Renal cortical epithelial cell (primary cell): ENCODE measurements at regions not wholly inside any gene's neighbourhood (a gene's known extent, or its start where the extent isn't known, plus 50 kb on each side); places are given as distances from the start of the nearest gene placed in this dataset.
"Not testable (repeated sequence)": the region's sequence is repeated elsewhere in the genome, so short reads cannot be mapped to it uniquely, and the experiment has no call there.

Experiments used
- DNase-seq: peaks from one replicate; pipeline ENCODE4 v3.0.0-alpha.2; 2011; ENCODE audit warnings: low read depth

GRCh38 chr4:156545003-156545785 is 426.4 kb downstream of the PDGFC start:
- DNase-seq, result peak; percentile 16

GRCh38 chr4:156539376-156539775 is 432.2 kb downstream of the PDGFC start:
- DNase-seq, result no peak

DNA sequence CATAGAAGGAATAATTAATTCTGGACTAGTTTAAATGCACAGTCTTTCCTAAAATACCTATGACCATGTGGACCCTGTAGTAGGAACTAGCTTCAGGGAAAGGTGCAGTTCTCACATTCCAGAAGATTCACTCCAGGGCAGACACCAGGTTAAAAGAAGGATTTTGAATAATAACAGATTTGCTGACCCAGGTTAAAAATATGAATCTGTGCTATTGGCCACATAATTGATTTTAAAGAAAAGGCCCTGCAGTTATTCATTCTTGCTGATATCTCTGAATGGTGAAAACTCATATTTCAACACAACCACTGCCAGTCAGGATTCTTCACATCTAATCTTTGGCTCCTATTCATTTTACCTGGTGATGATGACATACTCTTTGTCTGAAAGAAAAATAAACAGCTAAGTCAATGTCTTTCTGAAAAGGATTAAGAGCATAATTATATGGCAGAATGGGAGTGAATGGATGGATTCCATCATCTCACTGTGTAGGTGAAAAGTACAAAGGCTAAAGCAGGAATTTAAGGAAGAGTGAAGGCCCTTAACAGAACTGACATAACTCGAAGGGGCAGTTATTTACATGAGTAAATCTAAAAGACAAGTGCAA is 432.8 kb downstream of the PDGFC start:
- DNase-seq, result no peak

- DNase-seq, result no peak
Measured at GRCh38 chr4:156538210-156538609, 433.4 kb downstream of the PDGFC start.

DNA sequence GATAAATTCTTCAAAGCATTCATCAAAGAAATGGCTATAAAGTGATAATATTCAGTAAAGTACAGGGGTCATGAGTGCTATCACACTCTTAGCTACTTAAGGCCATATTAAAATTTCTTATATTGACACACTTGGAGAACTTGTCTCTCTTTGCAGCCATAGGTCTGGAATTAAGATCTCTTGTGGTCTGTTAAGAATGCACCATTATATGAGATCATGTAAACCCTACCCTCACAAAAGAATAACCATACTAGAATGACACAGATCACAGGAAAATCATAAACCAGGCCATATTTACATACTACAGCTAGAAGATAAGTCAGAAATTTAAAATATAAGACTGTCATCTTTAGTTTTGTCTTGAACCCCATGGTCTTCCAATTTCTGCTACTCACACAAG is 434.3 kb downstream of the PDGFC start:
- no peak for DNase-seq

GRCh38 chr4:156536661-156537060 is 434.9 kb downstream of the PDGFC start:
- peak; percentile 31 for DNase-seq

DNA sequence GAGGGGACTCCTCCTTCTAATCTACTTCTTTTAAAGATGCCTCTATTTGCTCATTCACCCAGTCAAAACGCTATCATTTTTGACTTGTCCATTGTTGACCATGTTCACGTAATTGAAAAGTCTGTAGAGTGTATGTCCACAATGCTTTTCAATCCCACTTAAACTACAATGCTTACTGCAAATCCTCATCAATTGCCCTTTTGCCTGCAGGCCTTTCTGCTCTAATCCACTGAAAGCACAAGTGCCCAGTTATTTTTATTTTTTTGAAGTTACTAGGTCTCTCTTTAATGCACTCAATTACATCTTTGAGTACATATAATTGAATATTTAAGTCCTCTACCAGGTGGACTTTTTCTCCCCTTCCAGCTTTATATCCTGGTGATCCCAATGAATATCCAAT is 437.4 kb downstream of the PDGFC start:
- DNase-seq, result no peak

- no peak for DNase-seq
Measured at GRCh38 chr4:156528216-156528615, 443.4 kb downstream of the PDGFC start.

GRCh38 chr4:156527237-156527993 is 444.2 kb downstream of the PDGFC start:
- no peak for DNase-seq

GRCh38 chr4:156523991-156524390 is 447.6 kb downstream of the PDGFC start:
- DNase-seq, result no peak

DNA sequence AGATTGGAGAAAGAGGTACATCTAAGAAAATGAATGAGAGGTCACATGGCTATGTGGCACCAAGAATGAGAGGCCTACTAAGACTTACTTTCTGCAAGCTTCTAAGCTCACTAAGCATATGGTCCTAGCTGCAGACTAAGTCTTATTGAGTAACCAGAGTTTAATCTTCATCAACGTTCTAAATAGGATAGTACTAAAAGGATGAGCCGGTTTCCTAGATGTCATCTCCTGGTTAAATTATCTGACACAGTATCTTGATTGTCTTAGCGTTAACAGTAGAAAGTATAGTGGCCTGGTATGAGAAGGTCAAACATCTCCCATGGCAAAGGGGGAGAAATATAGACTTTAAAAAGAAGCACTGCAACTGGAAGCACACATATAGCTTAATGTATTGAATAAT is 448.1 kb downstream of the PDGFC start:
- no peak for DNase-seq

GRCh38 chr4:156521631-156522030 is 450.0 kb downstream of the PDGFC start:
- DNase-seq, result no peak

DNA sequence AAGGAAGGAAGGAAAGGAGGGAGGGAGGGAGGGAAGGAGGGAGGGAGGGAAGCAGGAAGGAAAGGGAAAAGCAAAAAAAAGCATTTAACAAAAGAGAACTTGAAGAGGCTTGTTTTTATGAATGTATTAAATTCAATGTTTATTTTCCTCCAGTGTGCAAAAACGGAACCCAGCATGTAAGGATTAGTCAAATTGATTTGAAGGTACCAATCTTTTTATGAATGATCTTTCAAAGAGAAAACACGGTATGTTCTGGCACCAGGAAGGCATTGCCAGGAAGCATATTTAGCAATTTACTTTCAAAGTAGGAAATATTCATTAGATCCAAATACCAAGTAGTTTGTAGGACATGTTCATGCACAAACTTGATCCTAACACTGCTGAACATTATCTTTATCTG is 453.6 kb downstream of the PDGFC start:
- no peak for DNase-seq

DNA sequence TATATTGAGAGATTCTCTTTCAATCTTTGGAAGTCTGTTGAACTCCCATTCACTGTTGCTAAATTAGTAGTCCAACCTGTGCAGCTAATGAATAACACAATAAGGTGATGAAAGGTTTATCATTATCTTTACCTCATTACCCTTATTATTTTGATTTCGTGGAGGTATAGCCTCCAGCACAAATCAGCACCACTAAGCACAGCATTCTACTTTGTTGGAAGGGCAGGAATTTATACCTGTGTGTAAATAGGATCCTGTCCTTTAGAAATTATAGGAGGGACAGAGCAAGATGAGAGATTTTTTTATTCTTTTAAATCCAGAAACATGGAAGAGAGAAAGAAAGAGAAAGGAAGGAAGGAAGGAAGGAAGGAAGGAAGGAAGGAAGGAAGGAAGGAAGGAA is 454.1 kb downstream of the PDGFC start:
- DNase-seq, result no peak

GRCh38 chr4:156516698-156517097 is 454.9 kb downstream of the PDGFC start:
- DNase-seq, result no peak

DNA sequence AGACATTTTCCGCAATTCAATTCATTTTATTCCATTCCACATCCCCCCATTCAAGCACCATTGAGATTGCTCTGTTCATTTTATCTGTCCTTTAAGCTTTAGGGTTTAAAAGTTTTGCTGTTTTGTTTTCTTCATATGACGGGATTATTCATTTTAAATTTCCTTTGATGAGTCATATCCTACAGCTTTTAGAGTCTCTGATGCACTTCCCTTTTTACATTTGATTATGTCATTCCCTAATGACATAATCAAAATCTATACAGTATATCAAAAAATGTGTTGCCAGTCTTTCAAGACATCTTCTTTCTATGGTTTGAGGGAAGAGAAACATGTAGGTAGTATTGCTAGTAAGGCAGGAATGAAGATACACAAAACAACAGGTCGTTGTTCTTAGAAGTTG is 456.3 kb downstream of the PDGFC start:
- no peak for DNase-seq

DNA sequence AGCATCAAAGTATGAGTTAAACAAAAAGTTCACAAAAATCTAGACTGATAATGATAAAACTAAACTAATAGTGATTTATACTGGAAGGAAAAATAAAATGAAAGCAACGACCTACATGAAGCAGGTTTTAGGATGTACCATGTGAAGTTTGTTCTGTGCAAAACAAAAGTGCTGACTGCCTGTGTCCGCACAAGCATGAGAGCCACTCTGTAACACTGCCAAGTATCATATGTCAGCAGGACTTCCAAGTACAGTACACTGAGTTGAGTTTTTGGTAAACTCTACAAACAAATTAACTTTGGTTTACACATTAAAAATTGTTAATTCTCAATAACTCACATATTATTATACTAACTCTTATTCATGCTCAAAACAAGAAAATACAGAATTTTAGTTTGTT is 459.0 kb downstream of the PDGFC start:
- peak; percentile 20 for DNase-seq

- DNase-seq, result not testable (repeated sequence)
Measured at GRCh38 chr4:156509921-156510320, 461.7 kb downstream of the PDGFC start.

- no peak for DNase-seq
Measured at GRCh38 chr4:156505341-156505955, 466.2 kb downstream of the PDGFC start.

GRCh38 chr4:156503119-156503518 is 468.5 kb downstream of the PDGFC start:
- DNase-seq, result no peak

- DNase-seq, result no peak
Measured at GRCh38 chr4:156501962-156502361, 469.6 kb downstream of the PDGFC start.

- no peak for DNase-seq
Measured at GRCh38 chr4:156499684-156500083, 471.9 kb downstream of the PDGFC start.
